ENCODE measurements at regions not wholly inside any gene's neighbourhood (a gene's known extent, or its start where the extent isn't known, plus 50 kb on each side); places are given as distances from the start of the nearest gene placed in this dataset.

DNA sequence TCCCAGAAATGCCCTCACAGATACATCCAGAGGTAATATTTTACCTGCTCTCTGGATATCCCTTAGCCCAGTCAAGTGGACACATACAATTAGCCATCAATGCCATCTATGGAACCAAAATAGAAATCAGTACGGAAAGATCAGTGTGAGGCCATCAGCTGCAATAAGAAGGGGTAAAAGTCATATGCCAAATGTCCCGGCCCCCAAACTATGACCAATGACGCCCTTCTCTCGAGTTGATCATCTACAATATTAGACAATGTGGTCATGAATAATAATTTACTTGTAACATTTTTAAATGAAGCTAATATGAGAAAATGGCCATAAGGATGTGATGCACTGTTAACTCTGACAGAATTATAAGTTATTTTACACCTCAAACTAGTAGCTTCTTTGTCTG, 588.9 kb downstream of the POM121L12 start:
- H3K27me3 ChIP-seq (ENCODE audit: control insufficient read depth in 2 of 2, insufficient read depth in 2 of 2, low read length in 2 of 2) = no peaks in the 10 kb centered on the region
- H3K9me3 ChIP-seq (replicated peaks; ENCODE audit: control insufficient read depth, insufficient read depth, low read depth, low read length) = no peaks in the 10 kb centered on the region
- no peaks in the 10 kb centered on the region for H4K20me1 ChIP-seq (replicated peaks; ENCODE audit: control insufficient read depth, insufficient read depth, low read length)
- no peak for ATAC-seq
- no peak overlapping the region for H3K9ac ChIP-seq (ENCODE audit: insufficient read depth in 1 of 2, low read depth in 2 of 2, low read length in 2 of 2)
- H2AFZ ChIP-seq (ENCODE audit: low read depth, low read length) = no peak overlapping the region
- WGBS (ENCODE audit: insufficient coverage, low coverage, missing lambda C conversion rate) = 0% methylated on average over 4 of the region's 4 CpGs
- no peak for TF ChIP-seq PHF21A (IDR thresholded peaks at IDR 0.05; ENCODE audit: borderline replicate concordance, low read depth)
- TF ChIP-seq MYNN (IDR thresholded peaks at IDR 0.05) = no peak
- TF ChIP-seq MYNN (CRISPR knock-in tag; IDR thresholded peaks at IDR 0.05) = no peak
- no peak for TF ChIP-seq SNRNP70 (optimal IDR thresholded peaks at IDR 0.05; ENCODE audit: low read depth, low read length)
- TF ChIP-seq, protein P1, sequence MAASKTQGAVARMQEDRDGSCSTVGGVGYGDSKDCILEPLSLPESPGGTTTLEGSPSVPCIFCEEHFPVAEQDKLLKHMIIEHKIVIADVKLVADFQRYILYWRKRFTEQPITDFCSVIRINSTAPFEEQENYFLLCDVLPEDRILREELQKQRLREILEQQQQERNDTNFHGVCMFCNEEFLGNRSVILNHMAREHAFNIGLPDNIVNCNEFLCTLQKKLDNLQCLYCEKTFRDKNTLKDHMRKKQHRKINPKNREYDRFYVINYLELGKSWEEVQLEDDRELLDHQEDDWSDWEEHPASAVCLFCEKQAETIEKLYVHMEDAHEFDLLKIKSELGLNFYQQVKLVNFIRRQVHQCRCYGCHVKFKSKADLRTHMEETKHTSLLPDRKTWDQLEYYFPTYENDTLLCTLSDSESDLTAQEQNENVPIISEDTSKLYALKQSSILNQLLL (CRISPR knock-in tag; IDR thresholded peaks at IDR 0.05; ENCODE audit: borderline replicate concordance) = no peak
- no peak for TF ChIP-seq NCOA4 (IDR thresholded peaks at IDR 0.05; ENCODE audit: partially characterized antibody)
- no peak overlapping the region for H3K4me3 ChIP-seq
- ChIA-PET POLR2A (no interaction called here), CTCF (ENCODE audit: low intra/inter-chr PET ratio) (no interaction called here)
- H3K4me1 ChIP-seq (replicated peaks in 1 of 2; ENCODE audit: control insufficient read depth in 2 of 2, insufficient read depth in 2 of 2, low read length in 2 of 2) = no peaks in the 10 kb centered on the region
- no peaks in the 10 kb centered on the region for H3K9me1 ChIP-seq (ENCODE audit: control insufficient read depth, insufficient read depth, low read length)
- BruUV-seq (replicated peaks) = no TSS peak
- FAIRE-seq = no peak
- DNase-seq (ENCODE audit: extremely low read depth in 1 of 4, low spot score in 3 of 4) = no peak
- H3K79me2 ChIP-seq (ENCODE audit: control insufficient read depth, insufficient read depth, low read length) = no peaks in the 10 kb centered on the region
- H3K27ac ChIP-seq (ENCODE audit: extremely low read depth, low read depth, low read length) = no peak overlapping the region
- in situ Hi-C loops (cut with MboI) (no loop called here), intact Hi-C loops (cut with micrococcal nuclease) (no loop called here)
- H3K36me3 ChIP-seq (ENCODE audit: control insufficient read depth, insufficient read depth, low read length) = no peaks in the 10 kb centered on the region
- no peak overlapping the region for H3K4me2 ChIP-seq (ENCODE audit: insufficient read depth, low read length)

DNA sequence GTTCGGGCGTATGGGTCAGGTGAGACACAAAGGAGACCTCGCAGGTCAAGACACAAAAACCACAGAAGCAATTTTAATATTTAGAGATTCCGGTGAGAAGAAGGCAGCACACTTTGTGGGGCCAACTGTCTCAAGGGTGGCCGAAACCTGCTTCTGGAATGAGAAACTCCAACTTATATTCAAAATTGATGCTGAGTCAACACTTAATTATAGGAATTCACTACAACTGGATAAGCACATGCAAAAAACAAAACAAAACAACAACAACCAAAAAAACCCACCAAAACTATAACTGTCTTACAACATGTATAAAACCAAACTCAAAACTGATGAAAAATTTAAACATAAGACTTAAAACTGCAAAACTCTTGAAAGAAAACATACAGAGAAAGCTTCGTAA, 593.3 kb downstream of the POM121L12 start:
- in situ Hi-C loops (cut with MboI) (no loop called here), intact Hi-C loops (cut with micrococcal nuclease) (no loop called here)
- H3K9me1 ChIP-seq (ENCODE audit: control insufficient read depth, insufficient read depth, low read length) = no peaks in the 10 kb centered on the region
- no peak overlapping the region for H3K9ac ChIP-seq (ENCODE audit: insufficient read depth in 1 of 2, low read depth in 2 of 2, low read length in 2 of 2)
- ATAC-seq = no peak
- H3K4me2 ChIP-seq (ENCODE audit: insufficient read depth, low read length) = no peak overlapping the region
- no peak overlapping the region for H2AFZ ChIP-seq (ENCODE audit: low read depth, low read length)
- BruUV-seq (replicated peaks) = no TSS peak
- TF ChIP-seq THRAP3 (IDR thresholded peaks at IDR 0.05; ENCODE audit: borderline replicate concordance) (no peak), C11orf30 (IDR thresholded peaks at IDR 0.05; ENCODE audit: low read depth) (peak; percentile 26; the same call in 1 of the 2 replicates), ZNF316 (IDR thresholded peaks at IDR 0.05) (peak; percentile 57; the same call in 1 of the 2 replicates), MAFG (tag; conservative IDR thresholded peaks at IDR 0.05) (0 out of 2 replicates have a peak, but pooled peaks have one; percentile 15)
- no peak for DNase-seq (ENCODE audit: extremely low read depth in 1 of 4, low spot score in 3 of 4)
- WGBS (ENCODE audit: insufficient coverage, low coverage, missing lambda C conversion rate) = 0% methylated on average over 6 of the region's 6 CpGs
- CTCF ChIA-PET (ENCODE audit: low intra/inter-chr PET ratio) = no interaction called here
- no peak for FAIRE-seq
- no peaks in the 10 kb centered on the region for H3K4me1 ChIP-seq (replicated peaks in 1 of 2; ENCODE audit: control insufficient read depth in 2 of 2, insufficient read depth in 2 of 2, low read length in 2 of 2)
- POLR2A ChIA-PET = no interaction called here
- no peak overlapping the region for H3K27ac ChIP-seq (ENCODE audit: extremely low read depth, low read depth, low read length)
- H3K27me3 ChIP-seq (ENCODE audit: control insufficient read depth in 2 of 2, insufficient read depth in 2 of 2, low read length in 2 of 2) = no peaks in the 10 kb centered on the region
- no peaks in the 10 kb centered on the region for H4K20me1 ChIP-seq (replicated peaks; ENCODE audit: control insufficient read depth, insufficient read depth, low read length)
- no peak overlapping the region for H3K4me3 ChIP-seq
- no peaks in the 10 kb centered on the region for H3K36me3 ChIP-seq (ENCODE audit: control insufficient read depth, insufficient read depth, low read length)
- H3K9me3 ChIP-seq (replicated peaks; ENCODE audit: control insufficient read depth, insufficient read depth, low read depth, low read length) = no peaks in the 10 kb centered on the region
- no peaks in the 10 kb centered on the region for H3K79me2 ChIP-seq (ENCODE audit: control insufficient read depth, insufficient read depth, low read length)
